HG03025 (cell line): ENCODE measurements at regions not wholly inside any gene's neighbourhood (a gene's known extent, or its start where the extent isn't known, plus 50 kb on each side); places are given as distances from the start of the nearest gene placed in this dataset.

Source experiments
- ATAC-seq: cut with Tn5 transposase; IDR thresholded peaks from one replicate; pipeline ENCODE4 v1.9.1; 2021; ENCODE audit warnings: mild to moderate bottlenecking, moderate library complexity; ENCODE audit not compliant: unreplicated experiment, low FRiP score

- no peak for ATAC-seq
Measured at GRCh38 chr10:9709849-9710248, 1307.8 kb upstream of the CELF2 start.

- no peak for ATAC-seq
Measured at GRCh38 chr10:9712393-9712792, 1305.3 kb upstream of the CELF2 start.

- ATAC-seq = no peak
Measured at GRCh38 chr10:9719246-9719645, 1298.4 kb upstream of the CELF2 start.

GRCh38 chr10:9733766-9734165 lies 1283.9 kb upstream of the CELF2 start:
- no peak for ATAC-seq

- ATAC-seq = no peak
Measured at GRCh38 chr10:9734218-9734617, 1283.5 kb upstream of the CELF2 start.

- no peak for ATAC-seq
Measured at GRCh38 chr10:9735731-9736130, 1281.9 kb upstream of the CELF2 start.

GRCh38 chr10:9743639-9744038 lies 1274.0 kb upstream of the CELF2 start:
- ATAC-seq = no peak

GRCh38 chr10:9745158-9745557 lies 1272.5 kb upstream of the CELF2 start:
- ATAC-seq = no peak

GRCh38 chr10:9757176-9757575 lies 1260.5 kb upstream of the CELF2 start:
- no peak for ATAC-seq

- no peak for ATAC-seq
Measured at GRCh38 chr10:9759596-9759995, 1258.1 kb upstream of the CELF2 start.

- ATAC-seq = no peak
Measured at GRCh38 chr10:9762966-9763656, 1254.6 kb upstream of the CELF2 start.

GRCh38 chr10:9766762-9767161 lies 1250.9 kb upstream of the CELF2 start:
- ATAC-seq = no peak

GRCh38 chr10:9781666-9782065 lies 1236.0 kb upstream of the CELF2 start:
- ATAC-seq = no peak

- ATAC-seq = no peak
Measured at GRCh38 chr10:9786101-9786500, 1231.6 kb upstream of the CELF2 start.

- no peak for ATAC-seq
Measured at GRCh38 chr10:9786576-9786975, 1231.1 kb upstream of the CELF2 start.

- ATAC-seq = no peak
Measured at GRCh38 chr10:9789996-9790395, 1227.7 kb upstream of the CELF2 start.

GRCh38 chr10:9792181-9792580 lies 1225.5 kb upstream of the CELF2 start:
- no peak for ATAC-seq

GRCh38 chr10:9796564-9796963 lies 1221.1 kb upstream of the CELF2 start:
- no peak for ATAC-seq

- no peak for ATAC-seq
Measured at GRCh38 chr10:9800011-9800410, 1217.7 kb upstream of the CELF2 start.

GRCh38 chr10:9800571-9800970 lies 1217.1 kb upstream of the CELF2 start:
- ATAC-seq = no peak

- ATAC-seq = no peak
Measured at GRCh38 chr10:9807846-9808245, 1209.8 kb upstream of the CELF2 start.

GRCh38 chr10:9811601-9812000 lies 1206.1 kb upstream of the CELF2 start:
- no peak for ATAC-seq
